ENCODE measurements at regions not wholly inside any gene's neighbourhood (a gene's known extent, or its start where the extent isn't known, plus 50 kb on each side); places are given as distances from the start of the nearest gene placed in this dataset.

- TF ChIP-seq MXI1 (IDR thresholded peaks at IDR 0.05; ENCODE audit: borderline replicate concordance, low read depth, low read length): no peak
- TF ChIP-seq CTCF (conservative IDR thresholded peaks at IDR 0.05; ENCODE audit: low read depth, low read length): no peak
- TF ChIP-seq RAD21 (IDR thresholded peaks at IDR 0.05; ENCODE audit: low read length): no peak
- no peak for TF ChIP-seq MAFK (IDR thresholded peaks at IDR 0.05; ENCODE audit: low read depth, low read length)
These were observed 123.5 kb downstream of the MBD2 start for GRCh38 chr18:54100920-54101470.

All from IMR-90 (cell line).